OCI-LY7 (cell line): ENCODE measurements at regions not wholly inside any gene's neighbourhood (a gene's known extent, or its start where the extent isn't known, plus 50 kb on each side); places are given as distances from the start of the nearest gene placed in this dataset.
"Not testable (repeated sequence)": the region's sequence is repeated elsewhere in the genome, so short reads cannot be mapped to it uniquely, and the experiment has no call there.

ENCODE experiments used
- BruUV-seq: library from RNA; stranded (reverse); fragments of 400-500 nt; replicated peaks from 2 replicates; lab custom pipeline; 2021; lab: Mats Ljungman, UMichigan
- CTCF ChIA-PET: fragments of 300-600 bp; sonication (Branson Sonifier 250); formaldehyde crosslinking; loops from one replicate; lab custom pipeline; 2022; ENCODE audit warnings: antibody characterized with exemption; ENCODE audit not compliant: unreplicated experiment; lab: Charles Lee
- POLR2A ChIA-PET: fragments of 300-600 bp; sonication (Branson Sonifier 250); formaldehyde crosslinking; loops from one replicate; lab custom pipeline; 2022; ENCODE audit warnings: antibody characterized with exemption; lab: Charles Lee
- DNase-seq: peaks from one replicate; pipeline ENCODE4 v3.0.0-alpha.2; 2015; ENCODE audit warnings: low spot score
- H2AFZ ChIP-seq: fragments of 200-600 bp; sonication (generic), shearing (Covaris generic); 2 replicates; pipeline ENCODE4 v1.6.1; 2014; ENCODE audit warnings: mild to moderate bottlenecking, antibody characterized with exemption, low read length, moderate library complexity
- H3K27ac ChIP-seq: fragments of 200-600 bp; sonication (generic); 2 replicates; pipeline ENCODE4 v1.5.1; 2014; ENCODE audit warnings: mixed run types, low read depth, mild to moderate bottlenecking, moderate library complexity, low read length, inconsistent platforms; ENCODE audit not compliant: poor library complexity, severe bottlenecking
- H3K36me3 ChIP-seq: fragments of 200-600 bp; sonication (generic); 2 replicates; pipeline ENCODE4 v1.6.1; 2014; ENCODE audit warnings: mild to moderate bottlenecking, antibody characterized with exemption, low read length, moderate library complexity, mixed read lengths; ENCODE audit not compliant: insufficient read depth
- H3K4me1 ChIP-seq: fragments of 200-600 bp; sonication (generic); 2 replicates; pipeline ENCODE4 v1.5.1; 2014; ENCODE audit warnings: mild to moderate bottlenecking, low read length; ENCODE audit not compliant: insufficient read depth, poor library complexity, severe bottlenecking
- H3K4me2 ChIP-seq: fragments of 200-600 bp; sonication (generic); 2 replicates; pipeline ENCODE4 v1.6.1; 2014; ENCODE audit warnings: mild to moderate bottlenecking, low read length
- H3K4me3 ChIP-seq: fragments of 200-600 bp; sonication (generic); 2 replicates; pipeline ENCODE4 v1.5.1; 2014; ENCODE audit warnings: mild to moderate bottlenecking, low read depth, low read length; ENCODE audit not compliant: poor library complexity, severe bottlenecking
- H3K79me2 ChIP-seq: fragments of 200-600 bp; sonication (generic); 2 replicates; pipeline ENCODE4 v1.6.1; 2016; ENCODE audit warnings: low read depth, mild to moderate bottlenecking, low read length, moderate library complexity, mixed read lengths; ENCODE audit not compliant: insufficient read depth
- H3K9me2 ChIP-seq: fragments of 200-600 bp; sonication (generic); 2 replicates; pipeline ENCODE4 v1.6.1; 2016; ENCODE audit warnings: mild to moderate bottlenecking, low read length, mixed read lengths; ENCODE audit not compliant: insufficient read depth
- H3K9me3 ChIP-seq: fragments of 200-600 bp; sonication (generic); 2 replicates; pipeline ENCODE4 v1.6.1; 2014; ENCODE audit warnings: mild to moderate bottlenecking, mixed run types, low read length, mixed read lengths
- H4K20me1 ChIP-seq: fragments of 200-600 bp; sonication (generic); 2 replicates; pipeline ENCODE4 v1.6.1; 2014; ENCODE audit warnings: mild to moderate bottlenecking, antibody characterized with exemption, low read length, moderate library complexity, mixed read lengths; ENCODE audit not compliant: insufficient read depth
- EZH2phosphoT487 ChIP-seq: fragments of 200-600 bp; sonication (generic); IDR thresholded peaks from 2 replicates; pipeline ENCODE4 v1.6.1; 2018; ENCODE audit warnings: low read depth, borderline replicate concordance, mild to moderate bottlenecking, mixed run types, antibody characterized with exemption, low read length, moderate library complexity, mixed read lengths
- intact Hi-C: fragments of 100-400 bp; cut with micrococcal nuclease; formaldehyde crosslinking; loops from one replicate; pipeline ENCODE4 v1.10.0; 2022; ENCODE audit not compliant: unreplicated experiment
- TF ChIP-seq, protein P1 (sequence below): fragments of 200-600 bp; sonication (generic); conservative IDR thresholded peaks from 2 replicates; pipeline ENCODE4 v1.5.1; 2014; ENCODE audit warnings: mild to moderate bottlenecking, antibody characterized with exemption, low read length, moderate library complexity, mixed read lengths

DNA sequence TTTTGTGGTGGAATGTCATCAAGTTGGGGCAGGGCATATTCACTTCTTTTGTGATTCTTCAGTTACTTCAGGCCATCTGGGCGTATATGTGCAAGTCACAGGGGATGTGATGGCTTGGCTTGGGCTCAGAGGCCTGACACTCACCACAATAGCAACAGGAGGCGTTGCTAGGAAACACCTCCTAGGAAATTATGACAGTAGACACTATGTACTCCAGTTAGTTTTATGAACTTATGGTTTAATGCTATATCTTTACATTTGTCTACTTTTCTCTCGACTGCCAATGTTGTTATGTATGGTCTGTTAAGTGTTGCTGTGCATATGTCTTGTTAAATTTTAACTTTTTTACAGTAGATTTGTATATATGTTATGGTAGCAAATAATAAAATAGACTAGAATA is 788.7 kb upstream of the GOT2 start:
- intact Hi-C loops = no loop called here
- Histone ChIP-seq H3K9me2 (no peaks in the 10 kb centered on the region), H2AFZ (no peak overlapping the region), H3K36me3 (no peaks in the 10 kb centered on the region), H3K79me2 (no peaks in the 10 kb centered on the region), H4K20me1 (no peaks in the 10 kb centered on the region; the same call in 1 of the 2 replicates), H3K4me3 (no peak overlapping the region), H3K4me2 (no peak overlapping the region), H3K27ac (no peak overlapping the region), H3K4me1 (no peaks in the 10 kb centered on the region), H3K9me3 (no peaks in the 10 kb centered on the region)
- ChIA-PET CTCF (no interaction called here), POLR2A (no interaction called here)
- TF ChIP-seq, protein P1, sequence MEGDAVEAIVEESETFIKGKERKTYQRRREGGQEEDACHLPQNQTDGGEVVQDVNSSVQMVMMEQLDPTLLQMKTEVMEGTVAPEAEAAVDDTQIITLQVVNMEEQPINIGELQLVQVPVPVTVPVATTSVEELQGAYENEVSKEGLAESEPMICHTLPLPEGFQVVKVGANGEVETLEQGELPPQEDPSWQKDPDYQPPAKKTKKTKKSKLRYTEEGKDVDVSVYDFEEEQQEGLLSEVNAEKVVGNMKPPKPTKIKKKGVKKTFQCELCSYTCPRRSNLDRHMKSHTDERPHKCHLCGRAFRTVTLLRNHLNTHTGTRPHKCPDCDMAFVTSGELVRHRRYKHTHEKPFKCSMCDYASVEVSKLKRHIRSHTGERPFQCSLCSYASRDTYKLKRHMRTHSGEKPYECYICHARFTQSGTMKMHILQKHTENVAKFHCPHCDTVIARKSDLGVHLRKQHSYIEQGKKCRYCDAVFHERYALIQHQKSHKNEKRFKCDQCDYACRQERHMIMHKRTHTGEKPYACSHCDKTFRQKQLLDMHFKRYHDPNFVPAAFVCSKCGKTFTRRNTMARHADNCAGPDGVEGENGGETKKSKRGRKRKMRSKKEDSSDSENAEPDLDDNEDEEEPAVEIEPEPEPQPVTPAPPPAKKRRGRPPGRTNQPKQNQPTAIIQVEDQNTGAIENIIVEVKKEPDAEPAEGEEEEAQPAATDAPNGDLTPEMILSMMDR = no peak
- TF ChIP-seq EZH2phosphoT487 = no peak
- no TSS peak for BruUV-seq
- no peak for DNase-seq

DNA sequence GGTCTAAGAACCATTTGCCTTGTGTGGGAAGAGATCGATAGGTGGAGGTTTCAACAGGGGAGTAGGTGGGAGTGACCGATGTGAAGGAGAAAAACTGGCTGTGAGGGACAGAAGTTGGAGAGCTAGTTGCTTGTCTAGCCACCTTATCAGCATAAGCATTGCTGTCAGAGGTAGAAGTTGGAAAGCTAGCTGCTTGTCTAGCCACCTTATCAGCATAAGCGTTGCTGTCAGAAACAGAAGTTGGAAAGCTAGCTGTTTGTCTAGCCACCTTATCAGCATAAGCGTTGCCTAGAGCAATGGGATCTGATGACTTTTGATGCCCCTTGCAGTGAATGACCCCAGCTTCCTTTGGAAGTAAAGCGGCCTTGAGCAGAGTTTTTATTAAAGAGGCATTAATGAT is 784.6 kb upstream of the GOT2 start:
- H4K20me1 ChIP-seq, H3K9me2 ChIP-seq, H3K4me2 ChIP-seq, H3K27ac ChIP-seq, H3K36me3 ChIP-seq, H3K4me1 ChIP-seq, intact Hi-C loops, DNase-seq, H3K79me2 ChIP-seq, H2AFZ ChIP-seq, BruUV-seq, H3K4me3 ChIP-seq, H3K9me3 ChIP-seq, POLR2A ChIA-PET, CTCF ChIA-PET: not testable (repeated sequence)

DNA sequence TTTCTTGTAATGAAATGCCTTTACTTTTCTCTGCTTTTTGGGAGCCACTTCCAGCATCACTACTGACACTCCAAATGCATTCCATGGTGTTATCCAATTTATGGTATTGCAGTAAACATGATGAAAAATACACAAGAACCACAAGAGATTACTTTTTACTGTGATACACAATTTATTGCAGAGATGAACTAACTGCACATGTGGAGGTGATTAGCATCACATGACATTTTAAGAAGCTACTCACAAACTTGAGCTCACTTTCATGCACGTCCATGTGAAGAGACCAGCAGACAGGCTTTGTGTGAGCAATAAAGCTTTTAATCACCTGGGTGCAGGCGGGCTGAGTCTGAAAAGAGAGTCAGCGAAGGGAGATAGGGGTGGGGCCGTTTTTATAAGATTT is 780.5 kb upstream of the GOT2 start:
- no TSS peak for BruUV-seq

More for the DNA sequence above, 780.5 kb upstream of the GOT2 start:
- Histone ChIP-seq H3K79me2 (no peaks in the 10 kb centered on the region), H3K9me2 (no peaks in the 10 kb centered on the region; the same call in 1 of the 2 replicates), H3K27ac (no peak overlapping the region), H3K4me2 (no peak overlapping the region), H3K4me3 (no peak overlapping the region), H3K36me3 (no peaks in the 10 kb centered on the region), H3K4me1 (no peaks in the 10 kb centered on the region), H3K9me3 (no peaks in the 10 kb centered on the region), H2AFZ (no peak overlapping the region), H4K20me1 (no peaks in the 10 kb centered on the region)
- ChIA-PET CTCF (no interaction called here), POLR2A (interaction anchor here (0.6 kb wide), 1 partner anchor 345 kb away, joined by 5 read pairs; no protein-coding TSS in a partner anchor)
- intact Hi-C loops = no loop called here
- no peak for DNase-seq
- TF ChIP-seq, protein P1 = no peak
- TF ChIP-seq EZH2phosphoT487 = no peak
